PFSK-1 (cell line): ENCODE measurements at regions not wholly inside any gene's neighbourhood (a gene's known extent, or its start where the extent isn't known, plus 50 kb on each side); places are given as distances from the start of the nearest gene placed in this dataset.

Source experiments
- FOXP2 ChIP-seq: optimal IDR thresholded peaks from 2 replicates; pipeline ENCODE3; 2011; ENCODE audit warnings: borderline replicate concordance, control low read depth, inconsistent platforms; ENCODE audit not compliant: insufficient read depth; ENCODE audit errors: extremely low read length, extremely low read depth
- POLR2AphosphoS5 ChIP-seq: IDR thresholded peaks from 2 replicates; pipeline ENCODE4 v1.6.1; 2012; ENCODE audit warnings: low read depth, mild to moderate bottlenecking, control low read depth, low read length, moderate library complexity
- REST ChIP-seq, 2 experiments: IDR thresholded peaks; 2 replicates each; pipeline versions ENCODE4 v1.6.1 to v1.8.0; 2011 to 2012; ENCODE audit warnings: low read depth in 2 of 2, low read length in 2 of 2, control low read depth in 1 of 2, inconsistent platforms in 1 of 2, mild to moderate bottlenecking in 1 of 2, moderate library complexity in 1 of 2; ENCODE audit not compliant: insufficient read depth in 1 of 2
- SIN3A ChIP-seq: IDR thresholded peaks from 2 replicates; pipeline ENCODE4 v1.6.1; 2012; ENCODE audit warnings: mild to moderate bottlenecking, low read length, moderate library complexity, borderline replicate concordance; ENCODE audit not compliant: insufficient read depth
- TAF1 ChIP-seq: IDR thresholded peaks from 2 replicates; pipeline ENCODE4 v1.6.1; 2012; ENCODE audit warnings: low read length, control low read depth, borderline replicate concordance; ENCODE audit not compliant: insufficient read depth

GRCh38 chr4:174425669-174426068, 96.6 kb downstream of the HPGD start:
- TF ChIP-seq FOXP2, result no peak
- no peak for TF ChIP-seq TAF1
- TF ChIP-seq SIN3A, result no peak
- TF ChIP-seq POLR2AphosphoS5, result no peak
- TF ChIP-seq REST (IDR thresholded peaks at IDR 0.05; ENCODE audit: insufficient read depth in 1 of 2, low read depth in 2 of 2, low read length in 2 of 2), result no peak

GRCh38 chr4:174423257-174423944, 98.9 kb downstream of the HPGD start:
- no peak for TF ChIP-seq TAF1
- no peak for TF ChIP-seq SIN3A
- TF ChIP-seq POLR2AphosphoS5, result no peak
- no peak for TF ChIP-seq REST (IDR thresholded peaks at IDR 0.05; ENCODE audit: insufficient read depth in 1 of 2, low read depth in 2 of 2, low read length in 2 of 2)
- TF ChIP-seq FOXP2, result peak; percentile 47

GRCh38 chr4:174422893-174423256, 99.4 kb downstream of the HPGD start:
- TF ChIP-seq TAF1, result no peak

- TF ChIP-seq POLR2AphosphoS5 (no peak), TAF1 (no peak), SIN3A (no peak), FOXP2 (no peak), REST (IDR thresholded peaks at IDR 0.05; ENCODE audit: insufficient read depth in 1 of 2, low read depth in 2 of 2, low read length in 2 of 2) (no peak)
These were observed 102.0 kb downstream of the HPGD start for GRCh38 chr4:174420316-174420715.

- TF ChIP-seq TAF1, result no peak
- no peak for TF ChIP-seq POLR2AphosphoS5
- no peak for TF ChIP-seq SIN3A
- no peak for TF ChIP-seq REST (IDR thresholded peaks at IDR 0.05; ENCODE audit: insufficient read depth in 1 of 2, low read depth in 2 of 2, low read length in 2 of 2)
These were observed 103.6 kb downstream of the HPGD start for GRCh38 chr4:174418640-174419212.
